A549 (cell line): ENCODE measurements at regions not wholly inside any gene's neighbourhood (a gene's known extent, or its start where the extent isn't known, plus 50 kb on each side); places are given as distances from the start of the nearest gene placed in this dataset.

Experiments used
- ATAC-seq, 2 experiments: fragments of 200-7000 bp in 1 of 2; fragments of >200 bp in 1 of 2; cut with Nextera tagmentation in 1 of 2; cut with Tn5 transposase in 1 of 2; 3 replicates each; pipeline versions ENCODE4 v1.8.0 to v1.9.1; 2018 to 2020; ENCODE audit warnings: mild to moderate bottlenecking in 1 of 2, moderate library complexity in 1 of 2
- CTCF ChIA-PET: fragments of 300-600 bp; sonication (Branson Sonifier 250); formaldehyde crosslinking; extraction: SDS; loops from one replicate; lab custom pipeline; 2021; ENCODE audit warnings: antibody characterized with exemption, inconsistent platforms; lab: Yijun Ruan, JAX
- POLR2A ChIA-PET: fragments of 350-600 bp; formaldehyde crosslinking; extraction: SDS; loops from one replicate; lab custom pipeline; 2021; ENCODE audit warnings: antibody characterized with exemption, inconsistent platforms; lab: Yijun Ruan, JAX
- DNase-seq, 2 experiments: peaks; one replicate each; pipeline versions ENCODE4 v3.0.0 to v3.0.0-alpha.2; 2011 to 2016; ENCODE audit warnings: low read depth in 1 of 2, low spot score in 1 of 2
- FAIRE-seq: peaks from 2 replicates; lab custom pipeline; 2011; peaks lifted over from hg19 to GRCh38; lab: Jason Lieb, UNC
- H3K27ac ChIP-seq, 2 experiments: fragments of >200 bp; sonication (Bioruptor Twin); formaldehyde crosslinking; 3 replicates each; pipeline ENCODE4 v1.5.1; 2016 to 2017
- H3K4me1 ChIP-seq: fragments of >200 bp; sonication (Bioruptor Twin); formaldehyde crosslinking; 3 replicates; pipeline ENCODE4 v1.6.1; 2016
- H3K4me2 ChIP-seq: fragments of >200 bp; sonication (Bioruptor Twin); formaldehyde crosslinking; 3 replicates; pipeline ENCODE4 v1.6.1; 2016
- H3K4me3 ChIP-seq: fragments of >200 bp; sonication (Bioruptor Twin); formaldehyde crosslinking; 3 replicates; pipeline ENCODE4 v1.5.1; 2016
- H3K9me3 ChIP-seq: fragments of >200 bp; sonication (Bioruptor Twin); formaldehyde crosslinking; 3 replicates; pipeline ENCODE4 v1.6.1; 2016
- CBX8 ChIP-seq: fragments of 200-600 bp; sonication (generic); IDR thresholded peaks from 2 replicates; pipeline ENCODE4 v1.6.1; 2016
- HOXB13 ChIP-seq: fragments of 250-450 bp; sonication (Bioruptor Pico); IDR thresholded peaks from 2 replicates; pipeline ENCODE4 v1.5.0; 2020; ENCODE audit warnings: low read depth, mild to moderate bottlenecking, moderate library complexity
- JUN ChIP-seq, 2 experiments: fragments of >200 bp; sonication (Bioruptor Twin); formaldehyde crosslinking; IDR thresholded peaks; 2 replicates in 1 of 2; 3 replicates in 1 of 2; pipeline ENCODE4 v1.6.1; 2016 to 2017
- KDM1A ChIP-seq: fragments of 200-600 bp; sonication (generic); IDR thresholded peaks from 2 replicates; pipeline ENCODE4 v1.6.1; 2016; ENCODE audit warnings: low read depth, mild to moderate bottlenecking
- MAFK ChIP-seq: fragments of 450-650 bp; IDR thresholded peaks from 2 replicates; pipeline ENCODE4 v1.6.1; 2014; ENCODE audit not compliant: partially characterized antibody
- MAZ ChIP-seq: fragments of 150-350 bp; IDR thresholded peaks from 2 replicates; pipeline ENCODE4 v1.6.1; 2014; ENCODE audit warnings: antibody characterized with exemption, low read depth, low read length, borderline replicate concordance
- MYC ChIP-seq: IDR thresholded peaks from 2 replicates; pipeline ENCODE4 v1.6.1; 2012; ENCODE audit warnings: mild to moderate bottlenecking, inconsistent platforms, low read length, improper control_type of control experiment, borderline replicate concordance
- NFE2L2 ChIP-seq: fragments of 150-350 bp; conservative IDR thresholded peaks from 2 replicates; pipeline ENCODE4 v1.6.1; 2014; ENCODE audit warnings: low read length
- RARB ChIP-seq: fragments of 250-450 bp; sonication (Bioruptor Pico); IDR thresholded peaks from 2 replicates; pipeline ENCODE4 v1.8.0; 2021; ENCODE audit warnings: mild to moderate bottlenecking, moderate library complexity
- RCOR1 ChIP-seq: fragments of 150-350 bp; IDR thresholded peaks from 2 replicates; pipeline ENCODE4 v1.6.1; 2014; ENCODE audit warnings: antibody characterized with exemption, low read length, low read depth
- TP53 ChIP-seq: fragments of 250-450 bp; sonication (Bioruptor Pico); IDR thresholded peaks from 2 replicates; pipeline ENCODE4 v1.5.0; 2021; ENCODE audit warnings: mild to moderate bottlenecking, moderate library complexity
- ZC3H11A ChIP-seq: fragments of 450-650 bp; IDR thresholded peaks from 2 replicates; pipeline ENCODE4 v1.6.1; 2014; ENCODE audit warnings: antibody characterized with exemption, mild to moderate bottlenecking
- ZFP36 ChIP-seq: fragments of 450-650 bp; IDR thresholded peaks from 2 replicates; pipeline ENCODE4 v1.6.1; 2014; ENCODE audit warnings: borderline replicate concordance; ENCODE audit not compliant: partially characterized antibody
- WGBS: methylation state at CpG from one replicate; pipeline ENCODE4 v1.1.6; 2017; ENCODE audit errors: missing lambda C conversion rate; 5-methylcytosine and 5-hydroxymethylcytosine counted together
- TF ChIP-seq, protein P1 (sequence below): fragments of >200 bp; sonication (Bioruptor Twin); formaldehyde crosslinking; IDR thresholded peaks from 3 replicates; pipeline ENCODE4 v1.6.1; 2016
- TF ChIP-seq, protein P2 (sequence below): fragments of 150-350 bp; IDR thresholded peaks from 2 replicates; pipeline ENCODE4 v1.6.1; 2014; ENCODE audit warnings: low read depth, mild to moderate bottlenecking, low read length
- TF ChIP-seq, protein P3 (sequence below): fragments of 200-600 bp; sonication (generic); IDR thresholded peaks from 2 replicates; pipeline ENCODE4 v1.6.1; 2016; ENCODE audit warnings: antibody characterized with exemption, mild to moderate bottlenecking, moderate library complexity

DNA sequence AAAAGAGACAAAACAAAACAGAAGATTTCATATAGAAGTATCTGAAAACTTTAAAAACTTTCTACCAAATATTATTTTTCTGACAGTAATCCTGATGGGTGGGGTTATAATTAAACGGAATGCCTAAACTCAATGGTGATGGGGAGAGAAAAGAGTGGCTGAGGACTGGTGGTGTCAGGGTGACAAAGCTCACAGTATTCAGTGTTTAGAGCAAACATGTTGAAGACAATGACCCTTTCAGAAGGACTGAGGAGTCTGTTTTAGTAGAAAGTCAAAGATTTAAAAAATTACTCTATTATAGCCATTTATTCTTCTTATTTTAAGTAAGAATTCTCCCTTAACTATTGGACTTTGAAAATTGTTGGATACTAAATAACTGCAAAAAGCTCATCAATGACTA is 1144.0 kb downstream of the TAF11L14 start:
- CTCF ChIA-PET = no interaction called here
- Histone ChIP-seq H3K4me2 (no peak overlapping the region), H3K4me3 (no peak overlapping the region), H3K27ac (no peak overlapping the region), H3K9me3 (no peaks in the 10 kb centered on the region), H3K4me1 (no peaks in the 10 kb centered on the region)
- no peak for FAIRE-seq
- ATAC-seq = no peak
- no peak for DNase-seq
- 7% methylated on average over 1 of the region's 1 CpG for WGBS
- TF ChIP-seq TP53 (CRISPR knock-in tag) = no peak
- no peak for TF ChIP-seq JUN (IDR thresholded peaks at IDR 0.05)
- no peak for TF ChIP-seq HOXB13
- no peak for TF ChIP-seq MAZ
- TF ChIP-seq KDM1A = no peak
- TF ChIP-seq RCOR1 = no peak
- TF ChIP-seq ZC3H11A = no peak
- no peak for TF ChIP-seq MYC
- no peak for TF ChIP-seq MAFK
- no peak for TF ChIP-seq CBX8
- POLR2A ChIA-PET = no interaction called here

DNA sequence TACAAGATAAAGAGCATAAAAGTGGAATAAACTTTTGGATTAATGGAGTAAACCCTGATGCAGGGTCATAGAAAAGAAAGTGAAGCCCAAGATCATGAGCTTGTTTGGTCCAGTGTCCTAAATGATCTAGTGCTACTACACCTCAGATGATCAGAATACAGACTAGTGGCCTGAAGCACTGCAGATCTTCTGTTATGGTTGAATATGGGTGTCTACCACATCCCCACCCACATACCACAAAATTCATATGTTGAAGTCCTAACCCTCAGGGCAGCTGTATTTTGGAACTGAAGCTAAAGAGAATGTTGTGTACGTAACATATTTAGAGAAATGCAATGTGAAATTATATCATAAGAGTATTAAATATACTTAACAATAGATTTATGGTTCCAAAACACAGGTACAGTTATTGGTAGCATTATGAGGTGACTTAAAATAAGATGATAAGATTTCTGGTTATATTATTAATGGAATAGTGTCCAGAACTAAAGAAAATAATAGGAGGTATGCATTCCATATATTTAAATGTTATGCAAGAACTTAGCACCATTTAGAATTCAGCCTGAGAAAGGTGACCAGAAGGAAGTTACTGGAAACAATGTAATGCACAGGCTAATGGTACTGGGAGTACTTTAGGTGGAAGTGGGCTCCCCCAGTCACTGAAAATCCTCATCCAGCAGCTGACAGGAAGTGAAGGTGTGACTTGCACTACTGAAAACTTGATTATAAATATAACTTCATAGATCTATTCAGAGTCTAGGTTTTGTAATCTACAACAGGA is 1155.1 kb downstream of the TAF11L14 start:
- TF ChIP-seq, protein P1, sequence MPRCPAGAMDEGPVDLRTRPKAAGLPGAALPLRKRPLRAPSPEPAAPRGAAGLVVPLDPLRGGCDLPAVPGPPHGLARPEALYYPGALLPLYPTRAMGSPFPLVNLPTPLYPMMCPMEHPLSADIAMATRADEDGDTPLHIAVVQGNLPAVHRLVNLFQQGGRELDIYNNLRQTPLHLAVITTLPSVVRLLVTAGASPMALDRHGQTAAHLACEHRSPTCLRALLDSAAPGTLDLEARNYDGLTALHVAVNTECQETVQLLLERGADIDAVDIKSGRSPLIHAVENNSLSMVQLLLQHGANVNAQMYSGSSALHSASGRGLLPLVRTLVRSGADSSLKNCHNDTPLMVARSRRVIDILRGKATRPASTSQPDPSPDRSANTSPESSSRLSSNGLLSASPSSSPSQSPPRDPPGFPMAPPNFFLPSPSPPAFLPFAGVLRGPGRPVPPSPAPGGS = no peak
- TF ChIP-seq JUN (IDR thresholded peaks at IDR 0.05) = no peak
- no peak for TF ChIP-seq NFE2L2
- no peak for TF ChIP-seq RARB (CRISPR knock-in tag)
- TF ChIP-seq TP53 (CRISPR knock-in tag) = no peak
- no peak for TF ChIP-seq MYC
- TF ChIP-seq MAZ = no peak
- TF ChIP-seq, protein P2, sequence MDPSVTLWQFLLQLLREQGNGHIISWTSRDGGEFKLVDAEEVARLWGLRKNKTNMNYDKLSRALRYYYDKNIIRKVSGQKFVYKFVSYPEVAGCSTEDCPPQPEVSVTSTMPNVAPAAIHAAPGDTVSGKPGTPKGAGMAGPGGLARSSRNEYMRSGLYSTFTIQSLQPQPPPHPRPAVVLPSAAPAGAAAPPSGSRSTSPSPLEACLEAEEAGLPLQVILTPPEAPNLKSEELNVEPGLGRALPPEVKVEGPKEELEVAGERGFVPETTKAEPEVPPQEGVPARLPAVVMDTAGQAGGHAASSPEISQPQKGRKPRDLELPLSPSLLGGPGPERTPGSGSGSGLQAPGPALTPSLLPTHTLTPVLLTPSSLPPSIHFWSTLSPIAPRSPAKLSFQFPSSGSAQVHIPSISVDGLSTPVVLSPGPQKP = no peak
- TF ChIP-seq, protein P3, sequence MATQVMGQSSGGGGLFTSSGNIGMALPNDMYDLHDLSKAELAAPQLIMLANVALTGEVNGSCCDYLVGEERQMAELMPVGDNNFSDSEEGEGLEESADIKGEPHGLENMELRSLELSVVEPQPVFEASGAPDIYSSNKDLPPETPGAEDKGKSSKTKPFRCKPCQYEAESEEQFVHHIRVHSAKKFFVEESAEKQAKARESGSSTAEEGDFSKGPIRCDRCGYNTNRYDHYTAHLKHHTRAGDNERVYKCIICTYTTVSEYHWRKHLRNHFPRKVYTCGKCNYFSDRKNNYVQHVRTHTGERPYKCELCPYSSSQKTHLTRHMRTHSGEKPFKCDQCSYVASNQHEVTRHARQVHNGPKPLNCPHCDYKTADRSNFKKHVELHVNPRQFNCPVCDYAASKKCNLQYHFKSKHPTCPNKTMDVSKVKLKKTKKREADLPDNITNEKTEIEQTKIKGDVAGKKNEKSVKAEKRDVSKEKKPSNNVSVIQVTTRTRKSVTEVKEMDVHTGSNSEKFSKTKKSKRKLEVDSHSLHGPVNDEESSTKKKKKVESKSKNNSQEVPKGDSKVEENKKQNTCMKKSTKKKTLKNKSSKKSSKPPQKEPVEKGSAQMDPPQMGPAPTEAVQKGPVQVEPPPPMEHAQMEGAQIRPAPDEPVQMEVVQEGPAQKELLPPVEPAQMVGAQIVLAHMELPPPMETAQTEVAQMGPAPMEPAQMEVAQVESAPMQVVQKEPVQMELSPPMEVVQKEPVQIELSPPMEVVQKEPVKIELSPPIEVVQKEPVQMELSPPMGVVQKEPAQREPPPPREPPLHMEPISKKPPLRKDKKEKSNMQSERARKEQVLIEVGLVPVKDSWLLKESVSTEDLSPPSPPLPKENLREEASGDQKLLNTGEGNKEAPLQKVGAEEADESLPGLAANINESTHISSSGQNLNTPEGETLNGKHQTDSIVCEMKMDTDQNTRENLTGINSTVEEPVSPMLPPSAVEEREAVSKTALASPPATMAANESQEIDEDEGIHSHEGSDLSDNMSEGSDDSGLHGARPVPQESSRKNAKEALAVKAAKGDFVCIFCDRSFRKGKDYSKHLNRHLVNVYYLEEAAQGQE = no peak
- TF ChIP-seq RCOR1 = no peak
- CTCF ChIA-PET = no interaction called here
- H3K4me3 ChIP-seq = no peak overlapping the region
- FAIRE-seq = no peak
- no peaks in the 10 kb centered on the region for H3K4me1 ChIP-seq
- ATAC-seq = no peak
- H3K4me2 ChIP-seq = no peak overlapping the region
- H3K27ac ChIP-seq = no peak overlapping the region
- 74% methylated on average over 1 of the region's 1 CpG for WGBS
- no peak for DNase-seq
- POLR2A ChIA-PET = no interaction called here
- no peaks in the 10 kb centered on the region for H3K9me3 ChIP-seq

DNA sequence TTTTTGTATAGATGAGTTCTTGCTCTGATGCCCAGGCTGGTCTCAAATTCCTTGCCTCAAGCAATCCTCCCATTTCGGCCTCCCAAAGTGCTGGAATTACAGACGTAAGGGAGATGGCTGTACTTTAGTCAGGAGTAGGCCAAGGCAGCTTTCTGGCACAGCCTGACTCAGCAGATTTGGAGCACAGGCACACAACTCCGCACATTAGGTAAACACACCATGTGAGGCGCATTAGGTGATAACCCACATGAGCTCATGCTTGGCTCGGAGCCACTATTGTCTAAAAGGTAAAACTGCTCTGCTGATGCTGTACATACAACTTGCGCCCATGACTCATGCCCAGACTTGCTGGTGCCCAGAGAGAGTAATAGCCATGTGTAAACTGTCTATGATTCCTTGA is 1157.9 kb downstream of the TAF11L14 start:
- ChIA-PET CTCF (no interaction called here), POLR2A (no interaction called here)
- WGBS = 54% methylated on average over 6 of the region's 6 CpGs
- FAIRE-seq = no peak
- ATAC-seq = peak; percentile 43 to 44; a peak in 4 of 6 replicates
- Histone ChIP-seq H3K27ac (no peak overlapping the region), H3K9me3 (no peaks in the 10 kb centered on the region), H3K4me1 (no peaks in the 10 kb centered on the region), H3K4me2 (no peak overlapping the region), H3K4me3 (no peak overlapping the region)
- DNase-seq = peak in 1 of 2 experiments; percentile 67
- TF ChIP-seq ZFP36 (no peak), MAFK (peak; percentile 94)
